Endothelial cell of umbilical vein (primary cell): ENCODE measurements at regions not wholly inside any gene's neighbourhood (a gene's known extent, or its start where the extent isn't known, plus 50 kb on each side); places are given as distances from the start of the nearest gene placed in this dataset.

Experiments used
- POLR2A ChIP-seq: IDR thresholded peaks from 2 replicates; pipeline ENCODE4 v1.6.1; 2012; ENCODE audit warnings: low read depth, mild to moderate bottlenecking, control low read depth, low read length
- POLR2AphosphoS5 ChIP-seq: IDR thresholded peaks from 2 replicates; pipeline ENCODE4 v1.6.1; 2012; ENCODE audit warnings: low read depth, mild to moderate bottlenecking, control low read depth, low read length, moderate library complexity; ENCODE audit not compliant: insufficient read depth
- TF ChIP-seq, protein P1 (sequence below): IDR thresholded peaks from 2 replicates; pipeline ENCODE4 v1.6.1; 2011; ENCODE audit not compliant: insufficient read depth, insufficient read length

DNA sequence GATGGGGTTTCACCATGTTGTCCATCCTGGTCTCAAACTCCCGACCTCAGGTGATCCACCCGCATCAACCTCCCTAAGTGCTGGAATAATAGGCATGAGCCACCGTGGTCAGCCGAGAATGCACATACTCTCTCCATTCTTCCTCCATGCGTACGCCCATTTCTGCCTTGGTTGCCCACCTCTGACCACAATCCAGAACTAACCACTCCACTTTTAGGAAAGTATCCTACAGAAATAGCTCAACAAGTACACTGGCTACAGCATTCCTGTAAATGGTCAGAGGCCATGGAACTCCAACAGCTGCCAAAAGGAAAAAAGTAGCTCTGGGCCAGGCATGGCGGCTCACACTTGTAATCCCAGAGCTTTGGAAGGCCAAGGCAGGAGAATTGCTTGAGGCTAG lies 60.7 kb downstream of the IRF2BPL start:
- TF ChIP-seq, protein P1, sequence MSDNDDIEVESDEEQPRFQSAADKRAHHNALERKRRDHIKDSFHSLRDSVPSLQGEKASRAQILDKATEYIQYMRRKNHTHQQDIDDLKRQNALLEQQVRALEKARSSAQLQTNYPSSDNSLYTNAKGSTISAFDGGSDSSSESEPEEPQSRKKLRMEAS, result no peak
- no peak for TF ChIP-seq POLR2A
- no peak for TF ChIP-seq POLR2AphosphoS5
